ENCODE measurements at regions not wholly inside any gene's neighbourhood (a gene's known extent, or its start where the extent isn't known, plus 50 kb on each side); places are given as distances from the start of the nearest gene placed in this dataset.
A peak's percentile ranks its signal among the peaks of the same experiment; 100 is the strongest.
"Not testable (repeated sequence)": the region's sequence is repeated elsewhere in the genome, so short reads cannot be mapped to it uniquely, and the experiment has no call there.

DNA sequence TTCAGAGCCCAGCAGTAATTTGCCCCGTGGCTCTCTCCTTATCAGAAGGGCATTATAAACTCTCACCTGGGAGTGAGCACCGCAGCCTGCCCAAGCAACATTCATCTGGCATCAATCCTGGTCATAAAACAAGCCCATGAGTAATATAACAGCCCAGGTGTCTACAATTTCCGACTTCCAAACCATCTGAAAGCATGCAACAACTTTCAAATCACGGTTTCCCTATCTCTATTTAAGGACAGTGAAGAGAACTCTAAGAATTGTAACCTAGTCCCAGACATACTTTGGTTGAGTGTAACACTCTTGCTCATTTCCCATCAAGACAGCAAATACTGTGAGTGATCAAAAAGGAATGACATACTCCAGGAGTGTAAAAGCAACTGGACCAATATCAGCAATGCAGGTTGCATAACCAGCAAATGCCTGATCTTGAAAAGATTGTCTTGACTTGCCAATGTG is 487.4 kb upstream of the SOX9 start:
- H3K4me1 Mint-ChIP-seq = peaks cover 32% of the 10 kb centered on the region
- peak overlapping the region; percentile 51 for H3K27ac Mint-ChIP-seq
- no peaks in the 10 kb centered on the region for H3K27me3 Mint-ChIP-seq (ENCODE audit: low read depth)
- no peak for DNase-seq (ENCODE audit: low spot score in 2 of 2, unreplicated experiment in 2 of 2)
- no peaks in the 10 kb centered on the region for H3K36me3 Mint-ChIP-seq
- H3K9me3 Mint-ChIP-seq = no peaks in the 10 kb centered on the region
- no peak overlapping the region for H3K4me3 Mint-ChIP-seq
- TF ChIP-seq, protein P1, sequence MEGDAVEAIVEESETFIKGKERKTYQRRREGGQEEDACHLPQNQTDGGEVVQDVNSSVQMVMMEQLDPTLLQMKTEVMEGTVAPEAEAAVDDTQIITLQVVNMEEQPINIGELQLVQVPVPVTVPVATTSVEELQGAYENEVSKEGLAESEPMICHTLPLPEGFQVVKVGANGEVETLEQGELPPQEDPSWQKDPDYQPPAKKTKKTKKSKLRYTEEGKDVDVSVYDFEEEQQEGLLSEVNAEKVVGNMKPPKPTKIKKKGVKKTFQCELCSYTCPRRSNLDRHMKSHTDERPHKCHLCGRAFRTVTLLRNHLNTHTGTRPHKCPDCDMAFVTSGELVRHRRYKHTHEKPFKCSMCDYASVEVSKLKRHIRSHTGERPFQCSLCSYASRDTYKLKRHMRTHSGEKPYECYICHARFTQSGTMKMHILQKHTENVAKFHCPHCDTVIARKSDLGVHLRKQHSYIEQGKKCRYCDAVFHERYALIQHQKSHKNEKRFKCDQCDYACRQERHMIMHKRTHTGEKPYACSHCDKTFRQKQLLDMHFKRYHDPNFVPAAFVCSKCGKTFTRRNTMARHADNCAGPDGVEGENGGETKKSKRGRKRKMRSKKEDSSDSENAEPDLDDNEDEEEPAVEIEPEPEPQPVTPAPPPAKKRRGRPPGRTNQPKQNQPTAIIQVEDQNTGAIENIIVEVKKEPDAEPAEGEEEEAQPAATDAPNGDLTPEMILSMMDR (IDR thresholded peaks at IDR 0.05; ENCODE audit: unreplicated experiment) = no peak

DNA sequence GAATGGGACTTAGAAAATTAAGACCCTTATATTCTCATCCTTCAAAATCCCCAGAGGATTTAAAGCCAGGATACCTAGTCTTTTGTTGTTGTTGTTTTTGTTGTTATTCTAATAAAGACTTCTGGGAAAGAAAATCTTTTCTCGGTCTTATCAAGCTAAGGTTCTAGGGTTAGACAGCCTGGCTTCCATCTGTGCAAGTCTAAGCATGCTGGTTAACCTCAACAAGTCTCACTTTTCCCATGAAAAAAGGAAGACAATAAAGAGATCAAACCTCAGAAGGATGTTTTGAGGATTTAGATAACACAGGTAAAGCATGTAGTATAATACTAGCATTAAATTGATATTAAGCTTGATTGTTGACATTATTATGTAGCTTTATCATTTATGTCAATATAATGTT is 486.4 kb upstream of the SOX9 start:
- H3K9me3 Mint-ChIP-seq = no peaks in the 10 kb centered on the region
- TF ChIP-seq, protein P1 (IDR thresholded peaks at IDR 0.05; ENCODE audit: unreplicated experiment) = no peak
- no peak overlapping the region for H3K27ac Mint-ChIP-seq
- H3K36me3 Mint-ChIP-seq = no peaks in the 10 kb centered on the region
- no peak for DNase-seq (ENCODE audit: low spot score in 2 of 2, unreplicated experiment in 2 of 2)
- H3K4me1 Mint-ChIP-seq = peaks cover 32% of the 10 kb centered on the region
- H3K27me3 Mint-ChIP-seq (ENCODE audit: low read depth) = no peaks in the 10 kb centered on the region
- no peak overlapping the region for H3K4me3 Mint-ChIP-seq

DNA sequence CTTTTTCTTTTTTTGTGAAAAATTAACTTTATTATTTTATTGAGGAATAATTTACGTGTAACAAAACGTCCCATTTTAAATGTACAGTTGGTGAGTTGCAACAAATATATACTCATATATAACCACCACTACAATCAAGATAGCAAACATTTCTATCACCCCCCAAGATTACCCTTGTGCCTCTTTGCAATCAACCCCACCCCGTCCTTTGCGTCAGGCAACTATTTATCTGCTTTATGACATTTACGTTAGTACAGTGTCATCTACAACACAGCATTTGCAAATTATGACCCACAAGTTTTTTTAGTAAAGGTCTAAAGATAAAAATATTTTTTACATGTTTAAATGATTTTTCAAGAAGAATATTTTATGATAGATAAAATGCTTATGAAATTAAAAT is 485.6 kb upstream of the SOX9 start:
- no peaks in the 10 kb centered on the region for H3K9me3 Mint-ChIP-seq
- DNase-seq (ENCODE audit: low spot score in 2 of 2, unreplicated experiment in 2 of 2) = no peak
- H3K27ac Mint-ChIP-seq = no peak overlapping the region
- H3K27me3 Mint-ChIP-seq (ENCODE audit: low read depth) = no peaks in the 10 kb centered on the region
- peaks cover 32% of the 10 kb centered on the region for H3K4me1 Mint-ChIP-seq
- no peak overlapping the region for H3K4me3 Mint-ChIP-seq
- TF ChIP-seq, protein P1 (IDR thresholded peaks at IDR 0.05; ENCODE audit: unreplicated experiment) = no peak
- no peaks in the 10 kb centered on the region for H3K36me3 Mint-ChIP-seq

DNA sequence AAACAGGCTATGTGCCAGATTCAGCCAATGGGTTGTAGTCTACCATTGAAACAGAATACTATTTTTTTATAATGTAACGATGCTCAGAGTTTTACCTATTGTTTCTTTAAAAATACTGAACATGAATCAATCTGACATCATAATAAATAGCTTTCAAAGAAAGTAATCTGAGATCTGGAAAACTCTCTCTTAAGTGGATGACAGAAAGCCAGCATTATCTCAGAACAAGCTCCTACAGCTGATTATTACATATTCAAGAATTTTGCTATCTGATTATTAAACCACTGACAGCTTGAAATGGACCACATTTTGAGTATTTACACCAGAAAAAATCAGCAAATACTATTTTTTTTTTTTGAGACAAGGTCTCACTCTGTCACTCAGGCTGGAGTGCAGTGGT is 484.2 kb upstream of the SOX9 start:
- H3K27ac Mint-ChIP-seq = no peak overlapping the region
- no peaks in the 10 kb centered on the region for H3K36me3 Mint-ChIP-seq
- H3K9me3 Mint-ChIP-seq = no peaks in the 10 kb centered on the region
- H3K4me1 Mint-ChIP-seq = peaks cover 22% of the 10 kb centered on the region
- TF ChIP-seq, protein P1 (IDR thresholded peaks at IDR 0.05; ENCODE audit: unreplicated experiment) = no peak
- no peak for DNase-seq (ENCODE audit: low spot score in 2 of 2, unreplicated experiment in 2 of 2)
- H3K27me3 Mint-ChIP-seq (ENCODE audit: low read depth) = no peaks in the 10 kb centered on the region
- H3K4me3 Mint-ChIP-seq = no peak overlapping the region

DNA sequence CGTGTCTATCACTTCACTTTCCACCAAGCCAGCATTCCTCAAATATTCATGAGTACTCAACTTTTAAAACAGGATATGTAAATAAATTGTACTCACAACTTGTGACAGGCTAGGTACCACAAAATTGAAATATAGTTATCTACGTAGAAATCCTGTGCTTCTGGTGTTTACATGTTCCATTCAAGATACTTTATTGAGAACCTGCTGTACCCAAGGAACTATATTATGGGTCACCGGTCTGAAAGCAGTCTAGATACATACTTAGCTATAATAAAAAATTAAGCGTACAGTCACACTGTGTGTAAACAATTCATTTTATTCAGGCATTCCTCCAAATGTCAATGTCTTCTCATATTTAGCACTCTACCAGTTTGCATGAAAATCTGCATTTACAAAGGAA is 482.2 kb upstream of the SOX9 start:
- H3K4me3 Mint-ChIP-seq = no peak overlapping the region
- H3K9me3 Mint-ChIP-seq = peaks cover 6% of the 10 kb centered on the region
- H3K4me1 Mint-ChIP-seq = peaks cover 3% of the 10 kb centered on the region
- no peaks in the 10 kb centered on the region for H3K36me3 Mint-ChIP-seq
- H3K27me3 Mint-ChIP-seq (ENCODE audit: low read depth) = no peaks in the 10 kb centered on the region
- no peak for DNase-seq (ENCODE audit: low spot score in 2 of 2, unreplicated experiment in 2 of 2)
- TF ChIP-seq, protein P1 (IDR thresholded peaks at IDR 0.05; ENCODE audit: unreplicated experiment) = no peak
- no peak overlapping the region for H3K27ac Mint-ChIP-seq

DNA sequence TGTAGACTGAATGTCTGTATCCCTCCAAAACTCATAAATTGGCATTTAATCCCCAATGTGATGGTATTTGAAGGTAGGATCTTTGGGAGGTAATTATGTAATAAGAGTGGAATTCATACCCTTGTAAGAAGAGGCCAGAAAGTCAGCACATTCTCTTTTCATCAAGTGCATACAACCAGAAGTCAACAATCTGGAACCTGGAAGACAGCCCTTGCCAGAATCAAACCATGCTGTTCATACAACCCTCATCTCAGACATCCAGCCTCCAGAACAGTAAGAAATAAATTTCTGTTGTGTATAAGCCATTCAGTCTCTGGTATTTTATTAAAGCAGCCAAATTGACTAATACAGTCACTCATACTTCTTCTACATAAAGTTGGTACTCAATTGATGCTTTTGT is 481.0 kb upstream of the SOX9 start:
- TF ChIP-seq, protein P1 (IDR thresholded peaks at IDR 0.05; ENCODE audit: unreplicated experiment) = no peak
- no peaks in the 10 kb centered on the region for H3K27me3 Mint-ChIP-seq (ENCODE audit: low read depth)
- no peak for DNase-seq (ENCODE audit: low spot score in 2 of 2, unreplicated experiment in 2 of 2)
- no peak overlapping the region for H3K4me3 Mint-ChIP-seq
- H3K4me1 Mint-ChIP-seq = peaks cover 2% of the 10 kb centered on the region
- H3K9me3 Mint-ChIP-seq = peaks cover 15% of the 10 kb centered on the region
- H3K27ac Mint-ChIP-seq = no peak overlapping the region
- H3K36me3 Mint-ChIP-seq = peaks cover 2% of the 10 kb centered on the region

DNA sequence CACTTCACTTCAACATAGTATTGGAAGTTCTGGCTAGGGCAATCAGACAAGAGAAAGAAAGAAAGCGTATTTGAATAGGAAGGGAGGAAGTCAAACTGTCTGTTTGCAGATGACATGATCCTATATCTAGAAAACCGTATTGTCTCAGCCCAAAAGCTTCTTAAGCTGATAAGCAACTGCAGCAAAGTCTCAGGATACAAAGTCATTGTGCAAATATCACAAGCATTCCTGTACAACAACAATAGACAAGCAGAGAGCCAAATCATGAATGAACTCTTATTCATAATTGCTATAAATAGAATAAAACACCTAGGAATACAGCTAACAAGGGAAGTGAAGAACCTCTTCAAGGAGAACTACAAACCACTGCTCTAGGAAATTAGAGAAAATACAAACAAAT is 473.9 kb upstream of the SOX9 start:
- H3K4me3 Mint-ChIP-seq; H3K36me3 Mint-ChIP-seq; DNase-seq (ENCODE audit: low spot score in 2 of 2, unreplicated experiment in 2 of 2); H3K4me1 Mint-ChIP-seq; H3K27me3 Mint-ChIP-seq (ENCODE audit: low read depth); H3K27ac Mint-ChIP-seq: not testable (repeated sequence)
- peaks cover 47% of the 10 kb centered on the region for H3K9me3 Mint-ChIP-seq

DNA sequence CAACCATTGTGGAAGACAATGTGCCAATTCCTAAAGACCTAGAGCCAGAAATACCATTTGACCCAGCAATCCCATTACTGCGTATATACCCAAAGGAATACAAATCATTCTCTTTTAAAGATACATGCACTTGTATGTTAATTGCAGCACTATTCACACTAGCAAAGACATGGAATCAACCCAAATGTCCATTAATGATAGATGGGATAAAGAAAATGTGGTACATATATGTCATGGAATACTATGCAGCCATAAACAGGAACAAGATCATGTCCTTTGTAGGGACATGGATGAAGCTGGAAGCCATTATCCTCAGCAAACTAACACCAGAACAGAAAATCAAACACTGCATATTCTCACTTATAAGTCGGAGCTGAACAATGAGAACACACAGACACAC is 472.5 kb upstream of the SOX9 start:
- DNase-seq (ENCODE audit: low spot score in 2 of 2, unreplicated experiment in 2 of 2); H3K36me3 Mint-ChIP-seq; H3K27ac Mint-ChIP-seq; H3K4me1 Mint-ChIP-seq; H3K27me3 Mint-ChIP-seq (ENCODE audit: low read depth); H3K4me3 Mint-ChIP-seq: not testable (repeated sequence)
- peaks cover 43% of the 10 kb centered on the region for H3K9me3 Mint-ChIP-seq
